Heart left ventricle (tissue), 16 donors: ENCODE measurements at regions not wholly inside any gene's neighbourhood (a gene's known extent, or its start where the extent isn't known, plus 50 kb on each side); places are given as distances from the start of the nearest gene placed in this dataset.
"Not testable (repeated sequence)": the region's sequence is repeated elsewhere in the genome, so short reads cannot be mapped to it uniquely, and the experiment has no call there.

Source experiments
- ATAC-seq, 4 donors: fragments of 200-7000 bp; cut with Tn5 transposase; one replicate each; pipeline ENCODE4 v1.9.1; 2020 to 2022; ENCODE audit warnings: moderate library complexity in 4 of 4, mild to moderate bottlenecking in 3 of 4, moderate number of reproducible peaks in 1 of 4
- DNase-seq, 5 donors: peaks; one replicate each; pipeline ENCODE4 v3.0.0-alpha.2; 2020
- H3K27ac ChIP-seq, 12 donors: fragments of 200-600 bp; sonication (generic) in 4 of 12; one replicate each; pipeline versions ENCODE4 v1.5.0 to v1.8.0; 2016 to 2022; ENCODE audit warnings: mild to moderate bottlenecking in 2 of 12
- H3K27me3 ChIP-seq, 9 donors: fragments of 200-600 bp; sonication (generic) in 2 of 9; one replicate each; pipeline versions ENCODE4 v1.5.1 to v1.8.0; 2016 to 2022; ENCODE audit warnings: mild to moderate bottlenecking in 3 of 9
- H3K36me3 ChIP-seq, 9 donors: fragments of 200-600 bp; sonication (generic) in 2 of 9; one replicate each; pipeline versions ENCODE4 v1.5.0 to v1.8.0; 2018 to 2022; ENCODE audit warnings: mild to moderate bottlenecking in 2 of 9
- H3K4me1 ChIP-seq, 12 donors: fragments of 200-600 bp; sonication (generic) in 4 of 12; one replicate each; pipeline versions ENCODE4 v1.5.0 to v1.8.0; 2016 to 2022; ENCODE audit warnings: mild to moderate bottlenecking in 3 of 12
- H3K4me3 ChIP-seq, 12 donors: fragments of 200-600 bp; sonication (generic) in 4 of 12; one replicate each; pipeline versions ENCODE4 v1.5.0 to v1.8.0; 2017 to 2022; ENCODE audit warnings: mild to moderate bottlenecking in 9 of 12, moderate library complexity in 4 of 12
- H3K9me3 ChIP-seq, 12 donors: fragments of 200-600 bp; sonication (generic) in 4 of 12; one replicate each; pipeline versions ENCODE4 v1.5.0 to v1.8.0; 2016 to 2022; ENCODE audit warnings: mild to moderate bottlenecking in 1 of 12
- POLR2A ChIP-seq, 2 donors: fragments of 450-650 bp; IDR thresholded peaks; one replicate each; pipeline ENCODE4 v1.6.1; 2017; ENCODE audit warnings: antibody characterized with exemption in 2 of 2, mild to moderate bottlenecking in 2 of 2, moderate library complexity in 2 of 2
- WGBS, 4 donors: extraction: QIAGEN DNeasy Blood & Tissue Kit in 2 of 4; methylation state at CpG; one replicate each; pipeline versions ENCODE4 v1.1.5 to v1.1.7; 2013 to 2018; 5-methylcytosine and 5-hydroxymethylcytosine counted together
- intact Hi-C, 10 donors: fragments of 100-400 bp; cut with DNase I; formaldehyde crosslinking; loops; one replicate each; pipeline versions ENCODE4 v1.11.1 to v1.14.2; 2022
- TF ChIP-seq, protein P1 (sequence below), 12 donors: fragments of 200-600 bp; sonication (generic) in 4 of 12; IDR thresholded peaks; one replicate each; pipeline versions ENCODE4 v1.5.0 to v1.8.0; 2018 to 2022; ENCODE audit warnings: antibody characterized with exemption in 12 of 12, mild to moderate bottlenecking in 5 of 12
- donor health status: ischemic (EF 13 %, LVEDD 7.1; RV severe dilation, severe dysfunction).
- donor health status: healthy with polysubstance abuse.
- donor health status: DM: no; HTN: yes; CAD: no.
- donor health status: DM: no; HTN: no; CAD: no.
- donor health status: ischemic (EF 25% LVEDD 6.9; RV normal size, moderate dysfunction).
- donor health status: ischemic (EF 25% LVEDD 5.7; RV mildly dilated, moderate dysfunction).
- donor health status: healthy.
- donor health status: DM: yes; HTN: yes; CAD: no.
- donor health status: ischemic (EF 35%, LVEDD 5.7; RV mildly dilated, moderate dysfunction).
- donor health status: nonischemic (EF 11% LVEDD 7.7; RV severe dilation, severe dysfunction).
- donor health status: DM: yes; HTN: yes; CAD: no.
- donor health status: PGD.
- donor health status: ischemic (EF 29% LVEDD 5.4; RV normal size, mild dysfunction).
- donor health status: nonischemic (EF 23%, LVEDD 6.1; RV moderate dilation, normal function).

DNA sequence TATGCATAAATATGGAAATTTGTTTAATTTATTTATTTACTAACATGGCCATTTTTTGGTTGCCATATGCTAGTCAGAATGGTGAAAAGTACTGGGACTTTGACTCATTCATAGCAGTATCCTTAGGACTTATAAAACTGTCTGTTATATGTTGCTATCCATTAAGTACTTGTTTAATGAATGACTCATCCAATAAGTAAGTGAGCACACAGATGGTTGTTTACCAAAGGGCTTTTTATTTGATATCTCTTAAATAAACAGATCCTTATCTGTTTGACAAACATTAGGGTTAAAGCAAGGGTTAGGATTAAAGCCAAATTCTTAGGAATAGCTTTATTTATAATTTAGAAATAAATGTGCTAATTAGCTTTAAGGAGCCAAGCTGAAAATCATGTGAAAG is 183.4 kb downstream of the FBXO4 start:
- H3K4me1 ChIP-seq = no peaks in the 10 kb centered on the region
- no peak overlapping the region for H3K27ac ChIP-seq
- ATAC-seq = no peak
- peaks cover 0 to 5% (median 0%) of the 10 kb centered on the region in 12 donors for H3K9me3 ChIP-seq
- TF ChIP-seq, protein P1, sequence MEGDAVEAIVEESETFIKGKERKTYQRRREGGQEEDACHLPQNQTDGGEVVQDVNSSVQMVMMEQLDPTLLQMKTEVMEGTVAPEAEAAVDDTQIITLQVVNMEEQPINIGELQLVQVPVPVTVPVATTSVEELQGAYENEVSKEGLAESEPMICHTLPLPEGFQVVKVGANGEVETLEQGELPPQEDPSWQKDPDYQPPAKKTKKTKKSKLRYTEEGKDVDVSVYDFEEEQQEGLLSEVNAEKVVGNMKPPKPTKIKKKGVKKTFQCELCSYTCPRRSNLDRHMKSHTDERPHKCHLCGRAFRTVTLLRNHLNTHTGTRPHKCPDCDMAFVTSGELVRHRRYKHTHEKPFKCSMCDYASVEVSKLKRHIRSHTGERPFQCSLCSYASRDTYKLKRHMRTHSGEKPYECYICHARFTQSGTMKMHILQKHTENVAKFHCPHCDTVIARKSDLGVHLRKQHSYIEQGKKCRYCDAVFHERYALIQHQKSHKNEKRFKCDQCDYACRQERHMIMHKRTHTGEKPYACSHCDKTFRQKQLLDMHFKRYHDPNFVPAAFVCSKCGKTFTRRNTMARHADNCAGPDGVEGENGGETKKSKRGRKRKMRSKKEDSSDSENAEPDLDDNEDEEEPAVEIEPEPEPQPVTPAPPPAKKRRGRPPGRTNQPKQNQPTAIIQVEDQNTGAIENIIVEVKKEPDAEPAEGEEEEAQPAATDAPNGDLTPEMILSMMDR (IDR thresholded peaks at IDR 0.05) = no peak
- TF ChIP-seq POLR2A (IDR thresholded peaks at IDR 0.05) = no peak
- H3K27me3 ChIP-seq = no peaks in the 10 kb centered on the region
- H3K36me3 ChIP-seq = no peaks in the 10 kb centered on the region
- intact Hi-C loops = no loop called here
- no peak overlapping the region for H3K4me3 ChIP-seq
- DNase-seq = no peak

DNA sequence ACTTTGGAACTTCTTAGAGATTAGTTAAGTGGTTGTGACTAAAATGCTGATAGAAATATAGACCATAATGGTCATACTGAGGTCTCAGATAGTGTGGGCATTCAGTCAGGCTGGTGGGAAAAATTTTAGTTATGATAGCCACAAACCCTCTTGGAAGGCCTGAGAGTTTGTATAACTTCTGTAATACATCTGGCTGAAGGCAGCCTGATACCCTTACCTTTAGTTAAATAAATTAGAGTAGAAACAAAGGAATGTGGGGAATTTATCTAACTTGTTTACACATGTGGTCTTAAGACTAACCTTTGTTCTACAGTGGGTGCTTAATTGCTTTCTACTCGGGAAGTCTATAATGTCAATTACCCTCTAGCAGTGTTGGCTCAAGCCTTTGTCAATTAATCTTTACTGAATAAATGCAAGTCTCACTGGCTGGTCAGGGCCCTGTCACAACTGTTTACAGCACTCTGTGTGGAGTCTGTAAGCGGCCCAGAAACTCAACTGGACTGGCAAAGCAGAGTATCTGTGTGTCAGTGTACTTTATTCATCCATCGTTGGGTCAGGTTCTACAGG is 184.0 kb downstream of the FBXO4 start:
- no peaks in the 10 kb centered on the region for H3K4me1 ChIP-seq
- TF ChIP-seq POLR2A (IDR thresholded peaks at IDR 0.05) = no peak
- TF ChIP-seq, protein P1 (IDR thresholded peaks at IDR 0.05) = no peak
- H3K27me3 ChIP-seq = no peaks in the 10 kb centered on the region
- 62 to 75% (median 67%) methylated on average over 3 of the region's 3 CpGs for WGBS, 4 donors
- intact Hi-C loops = no loop called here
- ATAC-seq (no peak), DNase-seq (no peak)
- no peak overlapping the region for H3K27ac ChIP-seq
- peaks cover 0 to 5% (median 0%) of the 10 kb centered on the region in 12 donors for H3K9me3 ChIP-seq
- H3K4me3 ChIP-seq = no peak overlapping the region
- no peaks in the 10 kb centered on the region for H3K36me3 ChIP-seq

DNA sequence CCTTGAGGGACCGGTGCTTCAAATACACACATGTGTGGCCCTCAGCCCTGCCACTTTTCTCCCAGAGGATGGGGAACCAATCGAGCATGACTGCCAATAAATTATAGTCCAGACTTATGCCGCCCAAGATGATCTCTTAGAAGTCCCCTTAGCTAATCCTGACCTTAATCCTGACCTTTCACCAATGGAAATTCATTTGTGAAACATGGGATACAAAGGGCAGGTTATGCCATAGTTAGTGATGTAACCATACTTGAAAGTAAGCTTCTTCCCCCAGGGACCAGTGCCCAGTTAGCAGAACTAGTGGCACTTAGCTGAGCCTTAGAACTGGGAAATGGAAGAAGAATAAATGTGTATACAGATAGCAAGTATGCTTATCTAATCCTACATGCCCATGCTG is 190.6 kb downstream of the FBXO4 start:
- H3K4me3 ChIP-seq, H3K27ac ChIP-seq, H3K9me3 ChIP-seq, DNase-seq, H3K36me3 ChIP-seq, intact Hi-C loops, ATAC-seq, H3K4me1 ChIP-seq, H3K27me3 ChIP-seq: not testable (repeated sequence)
- WGBS, 4 donors = 70 to 86% (median 79%) methylated on average over 3 of the region's 3 CpGs

DNA sequence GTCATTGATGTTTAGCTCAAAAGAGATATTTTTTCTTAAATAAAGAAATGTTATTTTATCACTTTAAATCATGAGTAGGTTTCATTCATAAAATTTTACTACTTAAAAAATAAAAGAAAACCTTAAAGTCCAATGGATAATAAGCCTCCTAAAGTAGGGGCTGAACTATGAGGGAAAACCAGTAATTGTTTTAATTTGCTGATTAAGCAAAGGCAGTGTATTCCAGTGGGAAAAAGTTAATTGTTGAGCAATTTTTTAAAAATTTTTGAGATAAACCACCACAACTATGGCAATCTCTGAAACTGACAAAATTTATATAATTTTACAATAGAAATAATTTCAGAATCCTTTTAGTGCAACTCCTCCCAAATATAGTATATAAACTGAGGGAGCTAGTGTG is 195.0 kb downstream of the FBXO4 start:
- Histone ChIP-seq H3K36me3 (no peaks in the 10 kb centered on the region), H3K4me3 (no peak overlapping the region), H3K27ac (no peak overlapping the region), H3K9me3 (no peaks in the 10 kb centered on the region), H3K4me1 (no peaks in the 10 kb centered on the region), H3K27me3 (no peaks in the 10 kb centered on the region)
- DNase-seq = no peak
- no peak for ATAC-seq
- TF ChIP-seq, protein P1 (IDR thresholded peaks at IDR 0.05) = no peak
- no peak for TF ChIP-seq POLR2A (IDR thresholded peaks at IDR 0.05)
- intact Hi-C loops = no loop called here

DNA sequence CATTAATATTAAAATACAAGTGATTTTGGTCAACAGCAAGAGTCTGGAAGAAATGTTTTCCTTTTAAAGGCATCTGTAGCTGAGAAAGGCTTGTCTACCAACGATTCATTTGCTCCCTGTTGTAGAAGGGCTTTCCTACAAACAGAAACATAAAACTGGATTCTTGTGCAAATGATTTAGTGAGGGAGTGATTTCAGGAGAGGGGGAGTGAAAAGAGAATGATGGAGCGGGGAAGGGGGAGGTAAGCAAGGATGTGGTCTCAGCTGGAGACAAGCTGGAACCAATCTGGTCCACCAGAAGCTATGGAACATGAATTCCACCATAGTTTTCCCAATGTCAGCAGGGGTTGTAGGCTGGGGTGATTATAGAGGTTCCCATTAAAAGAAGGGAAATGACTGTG is 196.3 kb downstream of the FBXO4 start:
- 49 to 63% (median 60%) methylated on average over 2 of the region's 2 CpGs for WGBS, 4 donors
- Histone ChIP-seq H3K4me3 (no peak overlapping the region), H3K27me3 (no peaks in the 10 kb centered on the region), H3K4me1 (no peaks in the 10 kb centered on the region), H3K9me3 (no peaks in the 10 kb centered on the region), H3K27ac (no peak overlapping the region), H3K36me3 (no peaks in the 10 kb centered on the region)
- intact Hi-C loops = no loop called here
- ATAC-seq (no peak), DNase-seq (no peak)
- no peak for TF ChIP-seq POLR2A (IDR thresholded peaks at IDR 0.05)
- TF ChIP-seq, protein P1 (IDR thresholded peaks at IDR 0.05) = no peak
